ENCODE measurements at regions not wholly inside any gene's neighbourhood (a gene's known extent, or its start where the extent isn't known, plus 50 kb on each side); places are given as distances from the start of the nearest gene placed in this dataset.

DNA sequence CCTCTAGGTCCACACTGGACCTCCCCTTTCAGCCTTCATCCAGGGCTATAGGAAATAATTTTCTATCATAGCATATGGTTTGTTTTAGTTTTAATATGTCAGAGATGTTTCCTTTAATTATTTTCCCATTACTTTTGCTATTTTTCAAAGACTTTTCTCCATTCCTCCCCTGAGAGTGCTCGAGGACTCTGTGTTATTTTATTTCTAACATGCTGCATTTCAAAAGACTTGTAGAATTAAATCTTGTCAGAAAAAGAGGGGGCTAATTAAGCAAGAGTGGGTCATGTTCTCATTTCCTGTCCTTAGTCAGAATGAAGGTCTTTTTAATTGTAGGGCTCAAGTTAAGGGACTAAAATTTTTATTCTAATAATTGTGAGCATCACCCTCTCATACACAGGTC, 71.6 kb upstream of the CTTNBP2 start:
- TF ChIP-seq, protein P1, sequence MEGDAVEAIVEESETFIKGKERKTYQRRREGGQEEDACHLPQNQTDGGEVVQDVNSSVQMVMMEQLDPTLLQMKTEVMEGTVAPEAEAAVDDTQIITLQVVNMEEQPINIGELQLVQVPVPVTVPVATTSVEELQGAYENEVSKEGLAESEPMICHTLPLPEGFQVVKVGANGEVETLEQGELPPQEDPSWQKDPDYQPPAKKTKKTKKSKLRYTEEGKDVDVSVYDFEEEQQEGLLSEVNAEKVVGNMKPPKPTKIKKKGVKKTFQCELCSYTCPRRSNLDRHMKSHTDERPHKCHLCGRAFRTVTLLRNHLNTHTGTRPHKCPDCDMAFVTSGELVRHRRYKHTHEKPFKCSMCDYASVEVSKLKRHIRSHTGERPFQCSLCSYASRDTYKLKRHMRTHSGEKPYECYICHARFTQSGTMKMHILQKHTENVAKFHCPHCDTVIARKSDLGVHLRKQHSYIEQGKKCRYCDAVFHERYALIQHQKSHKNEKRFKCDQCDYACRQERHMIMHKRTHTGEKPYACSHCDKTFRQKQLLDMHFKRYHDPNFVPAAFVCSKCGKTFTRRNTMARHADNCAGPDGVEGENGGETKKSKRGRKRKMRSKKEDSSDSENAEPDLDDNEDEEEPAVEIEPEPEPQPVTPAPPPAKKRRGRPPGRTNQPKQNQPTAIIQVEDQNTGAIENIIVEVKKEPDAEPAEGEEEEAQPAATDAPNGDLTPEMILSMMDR (IDR thresholded peaks at IDR 0.05) = no peak
- H3K9me3 Mint-ChIP-seq = no peaks in the 10 kb centered on the region

DNA sequence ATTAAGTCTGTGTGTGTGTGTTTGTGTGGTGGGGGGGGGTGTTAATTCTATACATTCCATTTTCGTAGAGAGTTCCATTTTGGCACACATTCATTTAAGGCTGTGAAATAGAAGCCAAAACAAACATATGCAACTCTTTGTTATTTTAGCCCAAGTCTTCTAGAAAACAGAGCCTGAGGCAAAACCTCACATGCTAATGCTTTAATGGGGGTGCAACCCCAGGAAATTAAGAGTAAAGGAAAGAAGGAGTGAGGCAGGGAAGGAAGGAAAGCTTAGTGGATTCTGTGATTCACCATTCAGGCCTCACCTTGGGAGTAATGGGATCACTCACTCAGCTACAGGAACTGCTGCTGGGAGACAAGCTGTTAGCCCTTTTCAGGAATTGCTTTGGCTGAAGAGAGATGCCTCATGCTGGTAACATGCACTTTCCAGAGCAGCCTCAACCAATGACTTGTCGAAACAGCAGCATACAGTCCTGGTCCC, 73.0 kb upstream of the CTTNBP2 start:
- H3K9me3 Mint-ChIP-seq = no peaks in the 10 kb centered on the region
- Histone ChIP-seq H3K27me3 (ENCODE audit: control insufficient read depth in 1 of 2, insufficient read depth in 2 of 2, low read length in 2 of 2) (no peaks in the 10 kb centered on the region), H3K36me3 (ENCODE audit: insufficient read depth, low read length) (no peaks in the 10 kb centered on the region), H3K27ac (ENCODE audit: low read depth in 1 of 2, low read length in 2 of 2) (no peak overlapping the region), H3K9me3 (ENCODE audit: control insufficient read depth in 1 of 2, insufficient read depth in 1 of 2, low read length in 2 of 2) (peaks cover 0 to 3% of the 10 kb centered on the region in 2 experiments), H3K4me1 (ENCODE audit: insufficient read depth, low read length) (no peaks in the 10 kb centered on the region), H3K4me3 (ENCODE audit: low read length) (no peak overlapping the region)
- ChIA-PET POLR2A (no interaction called here), CTCF (no interaction called here)
- H3K27ac Mint-ChIP-seq = no peak overlapping the region
- no peaks in the 10 kb centered on the region for H3K36me3 Mint-ChIP-seq (ENCODE audit: low read depth)
- TF ChIP-seq, protein P1 (IDR thresholded peaks at IDR 0.05) = no peak
- no peak for DNase-seq
- H3K27me3 Mint-ChIP-seq = no peaks in the 10 kb centered on the region
- no peaks in the 10 kb centered on the region for H3K4me1 Mint-ChIP-seq (ENCODE audit: low read depth)
- intact Hi-C loops (cut with DNase I, micrococcal nuclease) = no loop called here
- no peak for ATAC-seq (ENCODE audit: poor library complexity)
- no peak overlapping the region for H3K4me3 Mint-ChIP-seq

More for the DNA sequence above, 71.6 kb upstream of the CTTNBP2 start:
- H3K9me3 ChIP-seq (ENCODE audit: control insufficient read depth in 1 of 2, insufficient read depth in 1 of 2, low read length in 2 of 2) = peaks cover 0 to 3% of the 10 kb centered on the region in 2 experiments
- no peaks in the 10 kb centered on the region for H3K27me3 ChIP-seq (ENCODE audit: control insufficient read depth in 1 of 2, insufficient read depth in 2 of 2, low read length in 2 of 2)
- ChIA-PET CTCF (no interaction called here), POLR2A (no interaction called here)
- ATAC-seq (ENCODE audit: poor library complexity) (no peak), DNase-seq (no peak)
- H3K27ac ChIP-seq (ENCODE audit: low read depth in 1 of 2, low read length in 2 of 2) = no peak overlapping the region
- Mint-ChIP-seq H3K4me3 (no peak overlapping the region), H3K27ac (no peak overlapping the region), H3K36me3 (ENCODE audit: low read depth) (no peaks in the 10 kb centered on the region), H3K27me3 (no peaks in the 10 kb centered on the region), H3K4me1 (ENCODE audit: low read depth) (no peaks in the 10 kb centered on the region)
- intact Hi-C loops (cut with DNase I, micrococcal nuclease) = no loop called here
- no peak overlapping the region for H3K4me3 ChIP-seq (ENCODE audit: low read length)
- H3K36me3 ChIP-seq (ENCODE audit: insufficient read depth, low read length) = no peaks in the 10 kb centered on the region
- no peaks in the 10 kb centered on the region for H3K4me1 ChIP-seq (ENCODE audit: insufficient read depth, low read length)

DNA sequence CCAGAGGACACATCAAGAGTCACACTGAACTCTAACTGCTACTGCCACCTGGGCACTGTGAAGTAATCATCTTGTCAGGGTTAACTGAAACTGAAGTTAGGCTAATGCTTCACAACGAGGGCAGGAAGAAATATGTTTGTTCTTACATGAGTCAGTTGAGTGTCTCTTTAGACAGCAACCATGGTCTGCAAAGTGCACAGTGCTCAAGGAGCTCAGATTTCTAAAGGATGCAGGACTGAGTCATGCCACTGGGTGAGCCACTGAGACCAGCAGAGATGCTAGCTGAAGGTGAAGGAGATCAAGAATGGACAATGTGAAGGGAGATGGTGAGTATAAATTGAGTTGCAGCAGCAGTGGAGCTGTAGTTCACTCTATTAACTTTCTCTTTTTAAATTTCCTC, 76.0 kb upstream of the CTTNBP2 start:
- Histone ChIP-seq H3K36me3 (ENCODE audit: insufficient read depth, low read length) (no peaks in the 10 kb centered on the region), H3K27me3 (ENCODE audit: control insufficient read depth in 1 of 2, insufficient read depth in 2 of 2, low read length in 2 of 2) (no peaks in the 10 kb centered on the region), H3K27ac (ENCODE audit: low read depth in 1 of 2, low read length in 2 of 2) (no peak overlapping the region), H3K4me3 (ENCODE audit: low read length) (no peak overlapping the region), H3K9me3 (ENCODE audit: control insufficient read depth in 1 of 2, insufficient read depth in 1 of 2, low read length in 2 of 2) (no peaks in the 10 kb centered on the region), H3K4me1 (ENCODE audit: insufficient read depth, low read length) (no peaks in the 10 kb centered on the region)
- Mint-ChIP-seq H3K9me3 (no peaks in the 10 kb centered on the region), H3K36me3 (ENCODE audit: low read depth) (no peaks in the 10 kb centered on the region), H3K4me3 (no peak overlapping the region), H3K4me1 (ENCODE audit: low read depth) (no peaks in the 10 kb centered on the region), H3K27me3 (no peaks in the 10 kb centered on the region), H3K27ac (no peak overlapping the region)
- DNase-seq (no peak), ATAC-seq (ENCODE audit: poor library complexity) (no peak)
- intact Hi-C loops (cut with DNase I, micrococcal nuclease) = no loop called here
- ChIA-PET POLR2A (no interaction called here), CTCF (no interaction called here)
- TF ChIP-seq, protein P1 (IDR thresholded peaks at IDR 0.05) = no peak

Measured in CD4-positive, alpha-beta T cell (primary cell).